ENCODE measurements at regions not wholly inside any gene's neighbourhood (a gene's known extent, or its start where the extent isn't known, plus 50 kb on each side); places are given as distances from the start of the nearest gene placed in this dataset.

- H3K27ac Mint-ChIP-seq: no peak overlapping the region
- no peak for TF ChIP-seq CTCF (IDR thresholded peaks at IDR 0.05)
- peaks cover 3% of the 10 kb centered on the region; the same call in 1 of the 2 replicates for H3K27me3 Mint-ChIP-seq (ENCODE audit: insufficient read depth)
- no peaks in the 10 kb centered on the region for H3K36me3 Mint-ChIP-seq (ENCODE audit: low read depth)
- no peaks in the 10 kb centered on the region for H3K4me1 Mint-ChIP-seq (ENCODE audit: low read depth)
- no peak for DNase-seq
- no peak overlapping the region for H3K4me3 Mint-ChIP-seq
- H3K9me3 Mint-ChIP-seq: no peaks in the 10 kb centered on the region; the same call in 1 of the 2 replicates
Measured at GRCh38 chr13:39961036-39961435, 305.6 kb downstream of the COG6 start.

GRCh38 chr13:39963612-39964011, 308.1 kb downstream of the COG6 start:
- Mint-ChIP-seq H3K27me3 (ENCODE audit: insufficient read depth) (no peaks in the 10 kb centered on the region; the same call in 1 of the 2 replicates), H3K27ac (no peak overlapping the region), H3K36me3 (ENCODE audit: low read depth) (no peaks in the 10 kb centered on the region), H3K4me3 (no peak overlapping the region), H3K4me1 (ENCODE audit: low read depth) (no peaks in the 10 kb centered on the region), H3K9me3 (no peaks in the 10 kb centered on the region; the same call in 1 of the 2 replicates)
- DNase-seq: no peak
- TF ChIP-seq CTCF (IDR thresholded peaks at IDR 0.05): no peak

- no peak for TF ChIP-seq CTCF (IDR thresholded peaks at IDR 0.05)
- no peak for DNase-seq
- Mint-ChIP-seq H3K4me3 (no peak overlapping the region), H3K36me3 (ENCODE audit: low read depth) (no peaks in the 10 kb centered on the region), H3K27ac (no peak overlapping the region), H3K4me1 (ENCODE audit: low read depth) (no peaks in the 10 kb centered on the region), H3K9me3 (no peaks in the 10 kb centered on the region; the same call in 1 of the 2 replicates), H3K27me3 (ENCODE audit: insufficient read depth) (no peaks in the 10 kb centered on the region; the same call in 1 of the 2 replicates)
Measured at GRCh38 chr13:39965309-39965708, 309.8 kb downstream of the COG6 start.

GRCh38 chr13:39967199-39967959, 311.9 kb downstream of the COG6 start:
- H3K4me3 Mint-ChIP-seq: no peak overlapping the region
- no peaks in the 10 kb centered on the region for H3K4me1 Mint-ChIP-seq (ENCODE audit: low read depth)
- H3K27ac Mint-ChIP-seq: no peak overlapping the region
- no peak for DNase-seq
- no peaks in the 10 kb centered on the region; the same call in 1 of the 2 replicates for H3K27me3 Mint-ChIP-seq (ENCODE audit: insufficient read depth)
- H3K9me3 Mint-ChIP-seq: no peaks in the 10 kb centered on the region; the same call in 1 of the 2 replicates
- no peak for TF ChIP-seq CTCF (IDR thresholded peaks at IDR 0.05)
- no peaks in the 10 kb centered on the region for H3K36me3 Mint-ChIP-seq (ENCODE audit: low read depth)

GRCh38 chr13:39968646-39969475, 313.4 kb downstream of the COG6 start:
- H3K36me3 Mint-ChIP-seq (ENCODE audit: low read depth): no peaks in the 10 kb centered on the region
- no peaks in the 10 kb centered on the region; the same call in 1 of the 2 replicates for H3K27me3 Mint-ChIP-seq (ENCODE audit: insufficient read depth)
- H3K27ac Mint-ChIP-seq: no peak overlapping the region
- H3K4me3 Mint-ChIP-seq: no peak overlapping the region
- no peaks in the 10 kb centered on the region for H3K9me3 Mint-ChIP-seq
- no peak for TF ChIP-seq CTCF (IDR thresholded peaks at IDR 0.05)
- H3K4me1 Mint-ChIP-seq (ENCODE audit: low read depth): no peaks in the 10 kb centered on the region
- DNase-seq: no peak

Data from HFFc6 (cell line).